ENCODE measurements at regions not wholly inside any gene's neighbourhood (a gene's known extent, or its start where the extent isn't known, plus 50 kb on each side); places are given as distances from the start of the nearest gene placed in this dataset.
A peak's percentile ranks its signal among the peaks of the same experiment; 100 is the strongest.

DNA sequence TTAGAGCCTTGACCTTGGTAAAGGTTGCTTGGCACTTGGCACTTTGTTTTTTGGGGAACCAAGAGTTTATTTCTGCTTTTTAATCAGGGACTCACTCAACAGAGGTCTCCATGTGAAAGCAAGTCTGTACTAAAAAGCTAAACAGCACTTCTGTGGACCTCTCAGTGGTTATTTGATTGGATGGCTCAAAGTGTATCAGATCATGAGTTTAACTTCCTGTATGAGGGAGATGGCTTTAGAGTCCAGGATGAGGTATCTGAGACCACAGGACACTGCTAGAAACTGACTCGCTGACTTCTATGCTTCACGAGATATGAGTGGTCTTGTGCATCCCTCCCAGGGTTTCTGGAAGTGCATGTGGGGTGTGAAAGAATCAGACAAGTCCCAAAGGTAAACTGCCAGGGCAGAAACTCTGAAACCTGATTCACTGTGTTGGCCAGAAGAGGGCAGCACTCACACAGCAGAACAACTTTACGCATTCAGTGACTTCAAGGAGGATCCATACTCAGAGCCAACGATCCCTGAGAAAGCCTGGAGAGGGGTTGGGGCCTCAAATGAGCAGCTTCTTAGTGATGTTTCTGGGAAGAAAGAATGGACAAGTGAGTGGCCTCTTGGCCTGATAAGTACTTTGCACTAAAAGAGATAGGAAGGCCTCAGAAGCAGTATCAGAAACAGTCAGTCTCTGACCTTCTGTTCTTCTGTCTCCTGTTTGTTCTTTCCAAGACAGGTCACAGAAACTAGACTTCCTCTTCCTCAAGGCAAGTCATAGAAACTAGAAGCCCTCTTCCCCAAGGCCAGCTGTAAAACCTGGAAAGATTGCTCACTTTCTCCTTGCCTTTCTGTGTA, 220.3 kb upstream of the CXCL13 start:
- ChIA-PET CTCF (ENCODE audit: unreplicated experiment) (no interaction called here), POLR2A (interaction anchor here (0.6 kb wide), 1 partner anchor 590 kb away, joined by 4 read pairs; no protein-coding TSS in a partner anchor)
- DNase-seq (ENCODE audit: low spot score), result peak; percentile 55
- no peaks in the 10 kb centered on the region for H3K9me2 ChIP-seq (ENCODE audit: insufficient read depth, low read length)
- H3K9me3 ChIP-seq (ENCODE audit: low read length), result no peaks in the 10 kb centered on the region
- no peak overlapping the region for H2AFZ ChIP-seq (ENCODE audit: low read length)
- H4K20me1 ChIP-seq (ENCODE audit: insufficient read depth, low read length), result no peaks in the 10 kb centered on the region
- no peak overlapping the region for H3K4me3 ChIP-seq (ENCODE audit: low read depth, low read length, poor library complexity, severe bottlenecking)
- no peaks in the 10 kb centered on the region for H3K4me1 ChIP-seq (ENCODE audit: insufficient read depth, low read length, poor library complexity, severe bottlenecking)
- no TSS peak for BruUV-seq (replicated peaks)
- no peaks in the 10 kb centered on the region for H3K79me2 ChIP-seq (ENCODE audit: insufficient read depth, low read depth, low read length)
- H3K36me3 ChIP-seq (ENCODE audit: insufficient read depth, low read length), result no peaks in the 10 kb centered on the region
- intact Hi-C loops (cut with micrococcal nuclease; ENCODE audit: unreplicated experiment), result loop anchor here (1.0 kb wide), 1 partner anchor 48 kb away; no protein-coding TSS in a partner anchor
- TF ChIP-seq, protein P1, sequence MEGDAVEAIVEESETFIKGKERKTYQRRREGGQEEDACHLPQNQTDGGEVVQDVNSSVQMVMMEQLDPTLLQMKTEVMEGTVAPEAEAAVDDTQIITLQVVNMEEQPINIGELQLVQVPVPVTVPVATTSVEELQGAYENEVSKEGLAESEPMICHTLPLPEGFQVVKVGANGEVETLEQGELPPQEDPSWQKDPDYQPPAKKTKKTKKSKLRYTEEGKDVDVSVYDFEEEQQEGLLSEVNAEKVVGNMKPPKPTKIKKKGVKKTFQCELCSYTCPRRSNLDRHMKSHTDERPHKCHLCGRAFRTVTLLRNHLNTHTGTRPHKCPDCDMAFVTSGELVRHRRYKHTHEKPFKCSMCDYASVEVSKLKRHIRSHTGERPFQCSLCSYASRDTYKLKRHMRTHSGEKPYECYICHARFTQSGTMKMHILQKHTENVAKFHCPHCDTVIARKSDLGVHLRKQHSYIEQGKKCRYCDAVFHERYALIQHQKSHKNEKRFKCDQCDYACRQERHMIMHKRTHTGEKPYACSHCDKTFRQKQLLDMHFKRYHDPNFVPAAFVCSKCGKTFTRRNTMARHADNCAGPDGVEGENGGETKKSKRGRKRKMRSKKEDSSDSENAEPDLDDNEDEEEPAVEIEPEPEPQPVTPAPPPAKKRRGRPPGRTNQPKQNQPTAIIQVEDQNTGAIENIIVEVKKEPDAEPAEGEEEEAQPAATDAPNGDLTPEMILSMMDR (conservative IDR thresholded peaks at IDR 0.05; ENCODE audit: low read length), result peak; percentile 89
- TF ChIP-seq EZH2phosphoT487 (IDR thresholded peaks at IDR 0.05; ENCODE audit: borderline replicate concordance, low read depth, low read length), result no peak
- no peak overlapping the region for H3K4me2 ChIP-seq (ENCODE audit: low read length)
- no peak overlapping the region for H3K27ac ChIP-seq (ENCODE audit: low read depth, low read length, poor library complexity, severe bottlenecking)

DNA sequence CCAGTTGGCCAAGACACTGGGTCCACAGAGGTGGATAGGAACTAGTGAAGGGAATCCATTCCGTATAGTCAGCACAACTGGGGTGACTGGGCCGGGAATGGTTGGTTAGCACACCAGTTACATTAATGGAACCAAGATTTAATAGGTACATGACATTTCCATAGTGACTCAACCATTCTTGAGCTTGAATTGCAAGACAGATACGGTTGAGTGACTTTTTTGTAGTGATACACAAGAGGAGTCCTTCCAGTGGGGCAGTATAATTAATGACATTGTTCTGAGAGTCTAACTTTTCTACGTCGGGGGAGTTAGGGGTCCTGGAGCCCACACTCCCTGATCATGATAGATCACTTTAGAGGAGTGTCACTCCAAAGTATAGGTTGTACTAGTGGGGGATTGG, 211.6 kb upstream of the CXCL13 start:
- H4K20me1 ChIP-seq (ENCODE audit: insufficient read depth, low read length), result no peaks in the 10 kb centered on the region

More for the DNA sequence above, 211.6 kb upstream of the CXCL13 start:
- Histone ChIP-seq H3K4me1 (ENCODE audit: insufficient read depth, low read length, poor library complexity, severe bottlenecking) (no peaks in the 10 kb centered on the region), H3K4me3 (ENCODE audit: low read depth, low read length, poor library complexity, severe bottlenecking) (no peak overlapping the region), H3K27ac (ENCODE audit: low read depth, low read length, poor library complexity, severe bottlenecking) (no peak overlapping the region), H3K9me3 (ENCODE audit: low read length) (no peaks in the 10 kb centered on the region), H3K79me2 (ENCODE audit: insufficient read depth, low read depth, low read length) (no peaks in the 10 kb centered on the region), H3K9me2 (ENCODE audit: insufficient read depth, low read length) (no peaks in the 10 kb centered on the region), H3K4me2 (ENCODE audit: low read length) (no peak overlapping the region), H3K36me3 (ENCODE audit: insufficient read depth, low read length) (no peaks in the 10 kb centered on the region), H2AFZ (ENCODE audit: low read length) (no peak overlapping the region)
- no TSS peak for BruUV-seq (replicated peaks)
- POLR2A ChIA-PET, result no interaction called here
- TF ChIP-seq EZH2phosphoT487 (IDR thresholded peaks at IDR 0.05; ENCODE audit: borderline replicate concordance, low read depth, low read length), result no peak
- TF ChIP-seq, protein P1 (conservative IDR thresholded peaks at IDR 0.05; ENCODE audit: low read length), result no peak
- intact Hi-C loops (cut with micrococcal nuclease; ENCODE audit: unreplicated experiment), result no loop called here
- no peak for DNase-seq (ENCODE audit: low spot score)
- CTCF ChIA-PET (ENCODE audit: unreplicated experiment), result no interaction called here

Data from OCI-LY7 (cell line).